ENCODE measurements at regions not wholly inside any gene's neighbourhood (a gene's known extent, or its start where the extent isn't known, plus 50 kb on each side); places are given as distances from the start of the nearest gene placed in this dataset.

DNA sequence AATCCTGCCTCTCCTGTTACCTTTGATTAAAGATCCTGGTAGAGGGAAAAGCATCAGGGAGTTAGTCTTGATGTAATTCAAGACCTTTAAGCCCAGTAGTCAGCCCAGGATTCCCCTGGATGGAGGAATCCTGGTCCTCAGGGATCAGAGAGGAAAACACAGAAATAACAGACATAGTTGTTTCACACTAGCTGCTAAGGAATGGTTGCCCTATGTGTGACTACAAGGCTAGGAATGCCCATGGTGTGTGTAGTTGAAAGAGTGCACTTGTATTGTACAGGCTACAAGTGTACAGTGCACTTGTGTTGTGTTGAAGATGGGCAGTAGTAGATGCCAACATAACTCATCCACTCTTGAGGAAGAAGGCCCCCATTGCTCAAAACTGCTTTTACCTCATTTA is 226.8 kb downstream of the AASDHPPT start:
- H3K27me3 ChIP-seq (replicated peaks; ENCODE audit: insufficient read depth, low read depth, low read length, poor library complexity): no peaks in the 10 kb centered on the region
- BruUV-seq (replicated peaks): no TSS peak
- ChIA-PET POLR2A (ENCODE audit: low non-redundant PET) (no interaction called here), CTCF (no interaction called here)
- no peak overlapping the region for H3K4me3 ChIP-seq (ENCODE audit: low read depth, low read length, poor library complexity, severe bottlenecking)
- H3K27ac ChIP-seq (ENCODE audit: low read depth, low read length, poor library complexity, severe bottlenecking): no peak overlapping the region
- no peak for DNase-seq (ENCODE audit: low spot score)
- H3K36me3 ChIP-seq (ENCODE audit: insufficient read depth, low read length, poor library complexity, severe bottlenecking): no peaks in the 10 kb centered on the region
- TF ChIP-seq EZH2 (IDR thresholded peaks at IDR 0.05; ENCODE audit: borderline replicate concordance, low read depth, low read length, poor library complexity, severe bottlenecking): no peak
- TF ChIP-seq, protein P1, sequence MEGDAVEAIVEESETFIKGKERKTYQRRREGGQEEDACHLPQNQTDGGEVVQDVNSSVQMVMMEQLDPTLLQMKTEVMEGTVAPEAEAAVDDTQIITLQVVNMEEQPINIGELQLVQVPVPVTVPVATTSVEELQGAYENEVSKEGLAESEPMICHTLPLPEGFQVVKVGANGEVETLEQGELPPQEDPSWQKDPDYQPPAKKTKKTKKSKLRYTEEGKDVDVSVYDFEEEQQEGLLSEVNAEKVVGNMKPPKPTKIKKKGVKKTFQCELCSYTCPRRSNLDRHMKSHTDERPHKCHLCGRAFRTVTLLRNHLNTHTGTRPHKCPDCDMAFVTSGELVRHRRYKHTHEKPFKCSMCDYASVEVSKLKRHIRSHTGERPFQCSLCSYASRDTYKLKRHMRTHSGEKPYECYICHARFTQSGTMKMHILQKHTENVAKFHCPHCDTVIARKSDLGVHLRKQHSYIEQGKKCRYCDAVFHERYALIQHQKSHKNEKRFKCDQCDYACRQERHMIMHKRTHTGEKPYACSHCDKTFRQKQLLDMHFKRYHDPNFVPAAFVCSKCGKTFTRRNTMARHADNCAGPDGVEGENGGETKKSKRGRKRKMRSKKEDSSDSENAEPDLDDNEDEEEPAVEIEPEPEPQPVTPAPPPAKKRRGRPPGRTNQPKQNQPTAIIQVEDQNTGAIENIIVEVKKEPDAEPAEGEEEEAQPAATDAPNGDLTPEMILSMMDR (conservative IDR thresholded peaks at IDR 0.05; ENCODE audit: low read depth, low read length): no peak
- peaks cover 6% of the 10 kb centered on the region for H3K9me3 ChIP-seq (ENCODE audit: low read depth, low read length, poor library complexity, severe bottlenecking)
- no peaks in the 10 kb centered on the region for H3K4me1 ChIP-seq (ENCODE audit: insufficient read depth, low read length, poor library complexity, severe bottlenecking)
- intact Hi-C loops (cut with micrococcal nuclease; ENCODE audit: unreplicated experiment): no loop called here

DNA sequence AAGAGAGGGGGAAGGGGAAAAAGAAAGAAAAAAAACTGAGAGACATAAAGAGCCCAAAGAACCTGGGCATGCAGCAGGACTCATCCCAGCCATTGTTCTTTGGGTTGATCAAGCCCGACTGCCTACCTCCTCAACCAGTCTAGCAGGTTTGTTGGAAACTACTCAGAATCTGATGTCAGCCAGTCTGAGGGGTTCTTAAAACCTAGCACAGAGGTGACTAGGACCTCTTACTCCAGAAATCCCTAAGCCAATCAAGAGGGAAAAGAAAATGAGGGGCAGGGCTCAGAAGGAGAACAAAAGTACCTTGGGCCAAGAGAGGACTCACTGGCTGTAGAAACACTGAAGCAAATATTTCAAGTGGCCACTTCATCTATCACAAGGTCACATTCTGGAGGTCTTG is 228.0 kb downstream of the AASDHPPT start:
- Histone ChIP-seq H3K4me1 (ENCODE audit: insufficient read depth, low read length, poor library complexity, severe bottlenecking) (no peaks in the 10 kb centered on the region), H3K27ac (ENCODE audit: low read depth, low read length, poor library complexity, severe bottlenecking) (no peak overlapping the region), H3K36me3 (ENCODE audit: insufficient read depth, low read length, poor library complexity, severe bottlenecking) (no peaks in the 10 kb centered on the region), H3K27me3 (replicated peaks; ENCODE audit: insufficient read depth, low read depth, low read length, poor library complexity) (no peaks in the 10 kb centered on the region), H3K4me3 (ENCODE audit: low read depth, low read length, poor library complexity, severe bottlenecking) (no peak overlapping the region), H3K9me3 (ENCODE audit: low read depth, low read length, poor library complexity, severe bottlenecking) (peaks cover 6% of the 10 kb centered on the region)
- TF ChIP-seq, protein P1 (conservative IDR thresholded peaks at IDR 0.05; ENCODE audit: low read depth, low read length): no peak
- no peak for TF ChIP-seq EZH2 (IDR thresholded peaks at IDR 0.05; ENCODE audit: borderline replicate concordance, low read depth, low read length, poor library complexity, severe bottlenecking)
- BruUV-seq (replicated peaks): no TSS peak
- ChIA-PET CTCF (no interaction called here), POLR2A (ENCODE audit: low non-redundant PET) (no interaction called here)
- intact Hi-C loops (cut with micrococcal nuclease; ENCODE audit: unreplicated experiment): no loop called here
- no peak for DNase-seq (ENCODE audit: low spot score)

GRCh38 chr11:106306942-106307341 is 229.5 kb downstream of the AASDHPPT start:
- CTCF ChIA-PET: no interaction called here
- POLR2A ChIA-PET (ENCODE audit: low non-redundant PET): no interaction called here
- BruUV-seq (replicated peaks): no TSS peak
- Histone ChIP-seq H3K4me1 (ENCODE audit: insufficient read depth, low read length, poor library complexity, severe bottlenecking) (no peaks in the 10 kb centered on the region), H3K4me3 (ENCODE audit: low read depth, low read length, poor library complexity, severe bottlenecking) (no peak overlapping the region), H3K27me3 (replicated peaks; ENCODE audit: insufficient read depth, low read depth, low read length, poor library complexity) (no peaks in the 10 kb centered on the region), H3K9me3 (ENCODE audit: low read depth, low read length, poor library complexity, severe bottlenecking) (peaks cover 6% of the 10 kb centered on the region), H3K27ac (ENCODE audit: low read depth, low read length, poor library complexity, severe bottlenecking) (no peak overlapping the region), H3K36me3 (ENCODE audit: insufficient read depth, low read length, poor library complexity, severe bottlenecking) (no peaks in the 10 kb centered on the region)
- DNase-seq (ENCODE audit: low spot score): no peak
- no peak for TF ChIP-seq EZH2 (IDR thresholded peaks at IDR 0.05; ENCODE audit: borderline replicate concordance, low read depth, low read length, poor library complexity, severe bottlenecking)
- TF ChIP-seq, protein P1 (conservative IDR thresholded peaks at IDR 0.05; ENCODE audit: low read depth, low read length): no peak
- intact Hi-C loops (cut with micrococcal nuclease; ENCODE audit: unreplicated experiment): no loop called here

Measured in A673 (cell line).